Skeletal muscle cell (primary cell): ENCODE measurements at regions not wholly inside any gene's neighbourhood (a gene's known extent, or its start where the extent isn't known, plus 50 kb on each side); places are given as distances from the start of the nearest gene placed in this dataset.

Source experiments
- DNase-seq: peaks from one replicate; pipeline ENCODE4 v3.0.0-alpha.2; 2010; ENCODE audit warnings: low read depth
- H3K4me3 ChIP-seq: 2 replicates; pipeline ENCODE4 v1.5.1; 2011; ENCODE audit warnings: low read depth, mild to moderate bottlenecking, control low read depth, low read length, moderate library complexity

- no peak overlapping the region for H3K4me3 ChIP-seq
- no peak for DNase-seq
These were observed 95.7 kb downstream of the VSTM2A start for GRCh38 chr7:54637712-54638396.

DNA sequence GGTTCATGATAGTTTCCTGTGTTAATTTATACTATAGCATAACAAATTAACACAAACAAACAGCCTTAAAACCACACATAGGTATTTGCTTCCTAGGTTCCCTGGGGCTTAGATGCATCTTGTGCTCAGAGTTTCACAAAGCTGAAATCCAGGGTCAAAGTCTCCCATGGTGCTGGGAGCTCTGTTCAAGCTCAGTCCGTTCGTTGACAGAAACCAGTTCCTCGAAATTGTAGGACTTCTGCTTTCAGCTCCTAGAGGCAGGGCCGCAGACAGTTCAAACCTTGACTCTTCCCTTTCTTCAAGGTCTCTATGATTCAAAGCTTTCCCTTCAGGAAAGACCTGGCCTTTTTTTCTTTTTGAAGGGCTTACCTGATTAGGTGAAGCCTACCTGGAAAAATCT is 90.5 kb downstream of the VSTM2A start:
- no peak overlapping the region for H3K4me3 ChIP-seq
- no peak for DNase-seq

DNA sequence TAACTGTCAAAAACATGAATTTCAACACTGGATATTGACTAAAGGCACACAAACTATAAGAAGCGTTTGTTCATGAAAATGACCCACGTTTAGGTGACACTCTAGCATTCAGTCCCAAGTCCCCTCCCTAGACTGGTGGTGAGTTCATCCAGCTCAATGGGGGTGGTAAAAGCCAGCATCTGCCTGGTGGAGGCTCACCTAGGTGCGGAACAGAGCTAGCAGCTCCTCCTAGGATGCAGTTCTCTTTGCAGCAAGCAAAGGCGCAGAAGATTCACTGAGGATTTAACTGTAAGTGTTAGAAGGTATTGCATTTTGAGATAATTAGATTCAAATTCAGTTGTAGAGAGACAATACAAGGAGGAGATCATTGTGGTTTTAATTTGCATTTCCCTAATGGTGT is 87.6 kb downstream of the VSTM2A start:
- H3K4me3 ChIP-seq, result no peak overlapping the region
- no peak for DNase-seq

- no peak for DNase-seq
- H3K4me3 ChIP-seq, result no peak overlapping the region
These were observed 80.6 kb downstream of the VSTM2A start for GRCh38 chr7:54622696-54623309.
